Dedifferentiated amniotic fluid mesenchymal stem cell (primary cell): ENCODE measurements at regions not wholly inside any gene's neighbourhood (a gene's known extent, or its start where the extent isn't known, plus 50 kb on each side); places are given as distances from the start of the nearest gene placed in this dataset.
"Not testable (repeated sequence)": the region's sequence is repeated elsewhere in the genome, so short reads cannot be mapped to it uniquely, and the experiment has no call there.

Experiments
- DNase-seq: peaks from one replicate; pipeline ENCODE4 v3.0.0-alpha.2; 2016; ENCODE audit errors: extremely low spot score

GRCh38 chr16:22625967-22626366 lies 115.3 kb downstream of the NPIPB5 start:
- DNase-seq, result no peak

- no peak for DNase-seq
Observed at GRCh38 chr16:22627043-22627442, 116.4 kb downstream of the NPIPB5 start.

GRCh38 chr16:22628994-22629393 lies 118.3 kb downstream of the NPIPB5 start:
- no peak for DNase-seq

GRCh38 chr16:22630242-22630641 lies 119.6 kb downstream of the NPIPB5 start:
- no peak for DNase-seq

GRCh38 chr16:22631264-22631663 lies 120.6 kb downstream of the NPIPB5 start:
- DNase-seq, result no peak

- no peak for DNase-seq
Observed at GRCh38 chr16:22632606-22633005, 121.9 kb downstream of the NPIPB5 start.

GRCh38 chr16:22633280-22633679 lies 122.6 kb downstream of the NPIPB5 start:
- DNase-seq, result no peak

- no peak for DNase-seq
Observed at GRCh38 chr16:22633799-22634198, 123.1 kb downstream of the NPIPB5 start.

GRCh38 chr16:22634954-22635353 lies 124.3 kb downstream of the NPIPB5 start:
- no peak for DNase-seq

- DNase-seq, result no peak
Observed at GRCh38 chr16:22635357-22635761, 124.7 kb downstream of the NPIPB5 start.

GRCh38 chr16:22635801-22636200 lies 125.1 kb downstream of the NPIPB5 start:
- DNase-seq, result no peak

- DNase-seq, result no peak
Observed at GRCh38 chr16:22638393-22639206, 127.9 kb downstream of the NPIPB5 start.

GRCh38 chr16:22641131-22641628 lies 130.5 kb downstream of the NPIPB5 start:
- DNase-seq, result no peak

GRCh38 chr16:22642416-22643088 lies 131.9 kb downstream of the NPIPB5 start:
- no peak for DNase-seq

- DNase-seq, result not testable (repeated sequence)
Observed at GRCh38 chr16:22643203-22643602, 132.5 kb downstream of the NPIPB5 start.

- no peak for DNase-seq
Observed at GRCh38 chr16:22643886-22644285, 133.2 kb downstream of the NPIPB5 start.

GRCh38 chr16:22645868-22646267 lies 135.2 kb downstream of the NPIPB5 start:
- no peak for DNase-seq

GRCh38 chr16:22646948-22647556 lies 136.4 kb downstream of the NPIPB5 start:
- no peak for DNase-seq

GRCh38 chr16:22648141-22648540 lies 137.4 kb downstream of the NPIPB5 start:
- DNase-seq, result no peak

GRCh38 chr16:22648941-22649340 lies 138.2 kb downstream of the NPIPB5 start:
- DNase-seq, result no peak

- not testable (repeated sequence) for DNase-seq
Observed at GRCh38 chr16:22651111-22651817, 140.6 kb downstream of the NPIPB5 start.

- no peak for DNase-seq
Observed at GRCh38 chr16:22652463-22652845, 141.8 kb downstream of the NPIPB5 start.
